ENCODE measurements at regions not wholly inside any gene's neighbourhood (a gene's known extent, or its start where the extent isn't known, plus 50 kb on each side); places are given as distances from the start of the nearest gene placed in this dataset.
A peak's percentile ranks its signal among the peaks of the same experiment; 100 is the strongest.

DNA sequence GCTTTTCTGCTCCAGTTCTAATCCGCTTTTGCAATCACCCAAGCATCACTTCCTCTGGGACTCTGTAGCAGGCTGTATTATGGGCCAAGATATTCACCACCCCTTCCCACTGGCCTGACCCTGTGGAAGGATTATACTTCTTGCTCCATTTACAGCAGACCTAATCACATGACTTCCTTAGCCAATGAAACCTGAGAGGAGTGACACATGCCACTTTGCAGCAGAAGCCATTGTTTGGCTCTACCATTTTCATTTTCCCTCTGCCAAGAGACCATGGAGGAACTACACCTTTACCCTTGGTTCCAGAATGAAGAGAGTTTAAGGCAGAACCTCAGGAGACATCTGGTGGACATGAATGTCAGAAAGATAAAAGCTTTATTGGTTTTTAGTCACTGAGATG lies 134.9 kb upstream of the HSD17B12 start:
- no peak for DNase-seq

DNA sequence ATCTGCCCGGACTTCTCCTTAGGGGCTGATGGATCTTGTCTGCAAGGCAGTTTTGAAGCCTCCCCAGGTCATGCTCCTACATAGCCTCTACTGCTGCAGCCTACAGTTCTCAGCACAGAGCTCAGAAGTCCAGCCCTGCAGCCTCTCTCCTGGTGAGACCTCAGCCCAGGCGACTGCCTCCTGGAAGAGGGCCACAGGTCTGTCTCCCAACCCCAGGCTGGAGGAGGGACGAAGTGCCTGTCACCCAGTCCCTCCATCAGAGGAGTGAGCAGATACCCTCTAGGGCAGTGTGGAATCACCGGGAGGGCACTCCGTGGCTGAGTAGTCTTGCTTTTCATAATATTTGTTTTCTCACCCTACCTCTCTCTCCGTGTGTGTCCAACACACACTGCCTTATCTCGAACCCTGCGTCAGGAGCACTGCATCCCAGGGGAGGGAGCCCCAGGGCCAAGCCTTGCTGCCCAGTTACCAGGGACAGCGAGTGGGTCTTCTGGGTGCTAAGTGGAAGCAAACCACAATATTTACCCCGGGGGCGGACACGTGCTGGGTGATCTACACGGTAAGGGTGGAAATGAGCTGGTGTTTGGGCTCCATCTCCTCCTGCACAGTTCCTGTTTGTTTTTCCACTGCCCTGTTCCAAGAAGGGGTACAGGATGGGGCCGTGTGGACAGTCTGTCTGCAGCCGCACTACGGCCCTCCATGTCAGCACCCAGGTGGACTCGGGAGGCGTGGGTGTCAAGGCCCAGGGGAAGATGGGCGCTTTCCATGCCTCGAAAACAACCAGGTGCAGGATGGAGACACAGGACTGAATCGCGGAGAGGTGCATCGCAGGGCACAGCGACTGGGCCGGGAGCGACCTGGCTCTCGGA lies 133.7 kb upstream of the HSD17B12 start:
- no peak for DNase-seq

DNA sequence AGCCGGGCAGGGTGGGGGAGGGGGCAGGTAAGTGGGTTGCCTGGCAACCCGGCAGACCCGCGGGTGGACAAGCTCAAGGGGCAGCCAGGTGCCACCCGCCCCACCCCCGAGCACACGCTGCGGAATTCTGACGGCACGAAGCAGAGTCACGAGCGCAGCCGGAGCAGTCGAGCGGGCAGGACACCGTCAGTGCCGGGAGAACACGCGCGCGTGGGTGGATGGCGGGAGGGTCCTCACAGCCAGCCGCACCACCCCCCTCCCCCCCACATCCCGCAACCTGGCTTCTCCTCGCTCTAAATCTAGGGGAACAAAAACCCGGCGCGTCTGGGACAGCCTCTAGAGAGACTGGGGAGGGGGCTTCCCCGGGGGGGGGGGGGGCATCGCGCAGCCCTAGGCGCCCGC lies 133.1 kb upstream of the HSD17B12 start:
- DNase-seq = peak in 1 of 3 donors; percentile 19

DNA sequence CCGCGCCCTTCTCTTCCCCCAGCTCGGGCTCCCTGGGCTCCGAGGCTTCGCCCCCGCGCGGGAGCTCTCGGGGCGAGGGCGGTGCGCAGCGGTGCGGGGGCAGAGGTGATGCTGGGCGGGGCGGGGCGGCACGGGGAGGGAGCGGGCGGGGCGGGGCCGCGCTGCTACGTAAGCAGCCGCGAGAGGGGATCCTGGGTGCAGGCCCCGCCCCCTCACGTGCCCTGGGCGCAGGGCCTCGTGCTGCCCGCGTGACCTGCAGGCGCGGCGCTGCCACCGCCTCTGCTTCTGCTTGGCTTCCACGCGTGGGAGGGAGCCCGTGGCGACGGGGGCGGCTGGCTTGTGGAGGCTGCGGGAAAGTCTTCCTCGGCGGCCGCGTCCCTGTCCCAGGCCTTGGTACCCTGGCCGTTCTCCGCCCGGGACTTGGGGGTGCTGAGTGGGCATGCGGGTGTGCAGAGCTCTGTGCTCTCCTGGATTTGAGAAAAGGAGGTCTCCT lies 132.6 kb upstream of the HSD17B12 start:
- peak; percentile 33 to 60 (median 38) for DNase-seq

DNA sequence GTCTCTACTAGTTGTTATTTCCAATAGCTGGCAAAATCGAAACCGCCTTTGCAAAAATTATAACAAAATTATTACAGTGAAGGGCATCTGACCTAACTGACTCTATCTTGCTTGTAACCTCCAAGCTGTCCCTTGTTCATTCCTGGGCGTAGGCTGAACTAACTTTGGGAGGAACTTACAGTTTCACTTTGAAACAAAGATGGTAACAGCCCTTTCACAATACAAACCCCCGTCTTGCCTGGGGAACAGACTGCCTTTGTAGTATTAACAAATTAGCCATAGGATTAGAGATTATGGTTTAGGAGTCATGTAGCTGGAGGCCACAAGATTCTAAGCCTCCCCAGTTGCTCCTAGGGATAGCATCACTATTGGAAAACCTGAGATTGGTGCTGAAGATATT lies 131.6 kb upstream of the HSD17B12 start:
- DNase-seq = peak in 1 of 3 donors; percentile 8

DNA sequence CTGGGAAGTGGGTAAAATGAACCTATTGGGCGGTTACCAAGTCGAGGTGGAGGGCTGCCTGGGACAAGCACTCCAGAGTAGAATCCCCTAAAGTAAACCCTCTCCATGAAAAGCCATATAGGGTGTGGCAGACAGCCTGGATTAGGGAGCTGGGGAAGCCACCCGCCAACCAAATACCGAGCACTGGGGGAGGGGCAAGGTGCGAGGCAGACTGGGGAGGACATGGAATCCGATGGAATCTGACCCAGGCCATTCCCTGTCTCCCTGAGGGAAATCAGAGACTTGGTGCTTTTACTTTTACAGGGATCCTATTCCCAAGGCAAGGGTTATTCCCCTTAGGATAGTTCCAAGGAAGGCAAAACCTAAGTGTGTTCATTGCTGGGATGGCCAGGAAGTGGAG lies 130.9 kb upstream of the HSD17B12 start:
- no peak for DNase-seq

GRCh38 chr11:43550714-43551113 lies 129.8 kb upstream of the HSD17B12 start:
- DNase-seq = no peak

DNA sequence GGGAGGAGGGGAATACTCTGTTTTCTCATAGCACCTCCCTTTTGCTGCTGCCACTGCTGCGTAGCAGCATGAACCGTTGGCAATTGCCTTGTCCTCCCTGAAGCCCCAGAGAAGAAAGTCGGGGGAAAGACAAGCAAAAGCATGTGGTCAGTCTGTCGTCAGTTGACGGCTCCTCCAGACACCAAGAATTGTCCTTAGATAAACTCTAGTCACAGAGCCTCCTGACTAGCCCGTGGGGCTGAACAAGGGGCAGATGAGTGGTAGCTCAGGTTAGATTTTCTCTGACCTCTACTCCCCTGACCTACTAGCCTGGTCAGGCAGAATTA lies 126.4 kb upstream of the HSD17B12 start:
- no peak for DNase-seq

- DNase-seq = no peak
Observed at GRCh38 chr11:43555186-43555585, 125.4 kb upstream of the HSD17B12 start.

DNA sequence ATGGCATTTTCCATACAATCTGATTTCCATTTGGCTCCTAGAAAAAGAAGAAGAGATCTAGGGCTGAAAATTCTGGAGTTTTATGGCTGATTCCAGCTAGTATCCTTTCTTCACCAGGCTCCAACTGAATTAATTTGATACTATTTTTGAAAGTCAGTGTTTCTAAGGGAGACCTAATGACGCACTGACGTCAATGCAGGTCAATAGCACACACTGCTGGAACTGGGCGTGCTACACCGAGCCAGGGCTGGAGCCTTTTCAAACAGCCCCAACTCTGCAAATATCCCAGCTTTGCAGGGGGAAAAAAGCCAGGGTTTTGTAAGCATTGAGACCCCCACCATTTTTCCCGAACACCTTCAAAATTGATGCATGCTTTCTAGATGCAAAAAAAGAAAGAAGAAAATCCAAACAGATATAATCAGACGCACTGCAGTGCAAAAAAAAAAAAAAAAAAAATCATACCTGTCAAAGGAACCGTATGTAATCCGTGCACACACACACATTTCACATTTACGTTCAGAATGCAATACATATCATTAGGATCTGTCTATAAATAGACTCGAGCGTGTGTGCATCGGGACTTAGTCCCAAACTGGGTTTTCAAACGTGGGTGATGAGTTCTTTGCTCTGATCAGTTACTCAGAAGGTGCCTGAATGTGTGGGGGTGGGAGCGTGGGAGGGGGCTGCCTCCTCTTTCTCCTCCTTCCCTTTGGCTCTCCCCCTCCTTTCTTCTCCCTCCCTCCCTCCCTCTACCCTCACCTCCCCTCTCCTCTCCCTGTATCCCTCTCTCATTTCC lies 124.5 kb upstream of the HSD17B12 start:
- DNase-seq = no peak

DNA sequence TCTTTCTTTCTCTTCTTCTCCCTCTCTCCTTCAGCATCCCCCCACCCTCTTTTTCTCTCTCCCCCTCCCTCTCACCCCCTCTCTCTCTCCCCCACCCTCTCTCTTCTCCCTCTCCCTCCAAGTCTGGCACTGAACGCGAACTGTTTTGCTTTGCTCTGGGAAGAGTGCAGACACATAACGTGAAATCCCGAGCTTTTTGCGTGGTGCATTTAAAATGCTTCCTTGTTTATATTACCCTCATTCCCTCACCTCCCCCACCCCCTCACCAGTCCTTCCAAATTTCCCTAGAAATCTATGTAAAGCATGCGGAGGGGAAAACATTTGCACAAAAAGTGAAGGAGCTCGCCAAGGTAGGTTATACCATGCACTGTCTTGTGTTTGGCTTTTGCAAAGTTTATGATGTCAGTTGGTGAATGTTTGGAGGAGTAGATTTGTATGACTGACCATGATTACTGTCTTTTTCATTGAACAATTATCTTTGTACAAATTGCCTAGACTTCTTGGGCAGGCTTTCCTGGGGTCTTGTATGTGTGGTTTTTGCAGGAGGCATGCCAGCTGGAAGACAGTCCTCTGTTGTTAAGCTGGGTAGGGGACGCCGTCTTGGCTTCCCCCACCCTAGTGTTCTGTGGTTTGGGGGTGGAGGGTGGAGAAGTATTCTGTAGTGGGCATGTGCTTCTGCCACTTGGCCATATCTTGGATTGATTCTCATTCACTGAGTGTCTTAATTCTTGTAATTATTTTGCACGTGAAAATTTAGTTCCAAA lies 123.7 kb upstream of the HSD17B12 start:
- DNase-seq = no peak

DNA sequence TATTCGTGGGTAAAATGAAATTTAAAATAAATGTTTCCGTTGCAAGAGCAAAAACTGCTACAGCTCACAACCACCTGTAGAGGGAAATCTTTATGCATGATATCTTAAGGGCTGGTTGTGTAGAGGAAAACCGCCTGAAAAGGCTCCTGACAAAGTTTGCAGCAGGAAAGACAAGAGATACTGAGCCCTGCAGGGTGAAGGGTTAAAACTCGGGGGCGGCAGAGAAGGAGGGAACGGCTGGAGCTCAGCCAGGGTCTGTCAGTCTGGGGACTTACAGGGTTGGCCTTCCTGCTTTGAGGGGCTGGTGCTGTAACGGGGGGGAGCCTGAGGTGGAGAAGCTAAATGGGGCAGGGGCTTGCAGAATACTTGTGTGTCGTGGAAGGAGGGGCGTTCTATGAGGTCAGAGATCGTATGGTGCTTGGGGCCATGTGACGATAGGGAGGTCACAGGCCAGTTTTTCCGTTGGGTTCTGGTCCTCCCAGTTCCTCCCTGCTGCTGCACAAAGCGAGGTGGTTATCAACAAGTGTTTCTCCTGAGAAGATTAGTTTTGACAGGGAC lies 122.9 kb upstream of the HSD17B12 start:
- no peak for DNase-seq

DNA sequence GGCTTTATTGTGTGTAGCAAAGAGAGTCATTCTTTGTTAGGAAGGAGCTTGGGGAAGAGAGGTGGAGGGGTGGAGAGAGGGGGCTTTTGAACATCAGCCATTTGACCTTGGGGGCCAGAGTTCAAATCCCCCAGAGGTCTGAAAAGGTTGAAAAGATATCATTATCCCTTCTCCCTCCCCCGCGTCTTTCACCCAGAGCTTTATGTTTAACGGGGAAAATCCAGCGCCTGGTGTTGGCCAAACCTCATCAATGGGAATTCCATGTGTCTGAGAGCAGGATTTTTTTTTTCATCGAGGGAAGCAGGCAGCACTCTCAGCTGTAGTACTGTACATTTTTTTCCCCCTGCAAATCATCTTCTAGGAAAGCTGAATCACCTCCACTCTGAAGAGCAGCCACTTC lies 122.4 kb upstream of the HSD17B12 start:
- peak in 2 of 3 donors; percentile 53 to 67 for DNase-seq

GRCh38 chr11:43558556-43559127 lies 121.9 kb upstream of the HSD17B12 start:
- peak in 1 of 3 donors; percentile 28 for DNase-seq

- DNase-seq = no peak
Observed at GRCh38 chr11:43561832-43562231, 118.7 kb upstream of the HSD17B12 start.

DNA sequence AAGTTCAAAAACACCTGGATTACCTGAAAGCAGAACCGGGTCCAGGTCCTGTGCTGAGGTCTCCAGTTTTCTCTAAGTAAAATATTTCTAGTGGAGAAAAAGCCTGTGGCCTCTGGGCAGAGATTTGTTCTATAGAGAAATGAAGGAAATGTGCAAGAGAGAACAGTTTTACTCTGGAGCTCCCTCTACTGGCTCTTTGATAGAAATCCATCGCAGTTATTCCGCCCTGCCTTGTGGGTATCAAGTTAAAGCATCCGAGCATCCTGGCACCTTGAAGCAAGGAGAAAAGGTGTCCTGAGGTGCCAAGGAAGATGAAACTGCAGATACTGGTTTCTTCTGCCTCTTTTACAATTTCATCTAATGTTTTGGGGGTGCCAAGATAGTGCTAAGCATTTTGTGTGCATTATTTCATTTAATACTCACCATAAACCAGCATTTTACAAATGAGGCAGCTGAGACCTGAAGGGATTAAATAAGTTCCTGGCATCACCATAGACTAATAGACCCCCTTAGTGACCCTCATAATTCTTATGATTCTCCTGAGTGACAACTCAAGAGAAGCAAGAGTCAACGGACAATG lies 113.1 kb upstream of the HSD17B12 start:
- peak; percentile 64 to 72 (median 66) for DNase-seq

GRCh38 chr11:43573233-43573632 lies 107.3 kb upstream of the HSD17B12 start:
- peak in 1 of 3 donors; percentile 39 for DNase-seq

GRCh38 chr11:43573873-43574272 lies 106.7 kb upstream of the HSD17B12 start:
- DNase-seq = no peak

DNA sequence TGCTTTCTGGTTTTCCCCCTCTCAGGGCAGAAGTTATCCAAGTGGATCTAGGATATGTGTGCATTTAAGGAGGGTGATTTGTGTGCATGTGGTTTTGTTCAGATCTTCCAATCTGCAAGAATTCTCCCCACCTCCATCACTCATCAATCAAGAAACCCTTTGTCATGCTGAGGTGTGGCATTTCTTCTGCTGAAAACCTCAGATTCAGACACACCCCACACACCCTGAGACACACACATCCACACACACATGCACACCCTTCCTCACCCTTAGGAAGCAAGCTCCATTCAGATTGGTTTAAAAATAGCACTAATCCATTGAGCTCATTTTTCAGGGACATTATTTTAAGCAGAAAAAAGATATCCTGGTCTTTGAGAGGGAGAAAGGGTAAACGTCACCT lies 106.1 kb upstream of the HSD17B12 start:
- no peak for DNase-seq

DNA sequence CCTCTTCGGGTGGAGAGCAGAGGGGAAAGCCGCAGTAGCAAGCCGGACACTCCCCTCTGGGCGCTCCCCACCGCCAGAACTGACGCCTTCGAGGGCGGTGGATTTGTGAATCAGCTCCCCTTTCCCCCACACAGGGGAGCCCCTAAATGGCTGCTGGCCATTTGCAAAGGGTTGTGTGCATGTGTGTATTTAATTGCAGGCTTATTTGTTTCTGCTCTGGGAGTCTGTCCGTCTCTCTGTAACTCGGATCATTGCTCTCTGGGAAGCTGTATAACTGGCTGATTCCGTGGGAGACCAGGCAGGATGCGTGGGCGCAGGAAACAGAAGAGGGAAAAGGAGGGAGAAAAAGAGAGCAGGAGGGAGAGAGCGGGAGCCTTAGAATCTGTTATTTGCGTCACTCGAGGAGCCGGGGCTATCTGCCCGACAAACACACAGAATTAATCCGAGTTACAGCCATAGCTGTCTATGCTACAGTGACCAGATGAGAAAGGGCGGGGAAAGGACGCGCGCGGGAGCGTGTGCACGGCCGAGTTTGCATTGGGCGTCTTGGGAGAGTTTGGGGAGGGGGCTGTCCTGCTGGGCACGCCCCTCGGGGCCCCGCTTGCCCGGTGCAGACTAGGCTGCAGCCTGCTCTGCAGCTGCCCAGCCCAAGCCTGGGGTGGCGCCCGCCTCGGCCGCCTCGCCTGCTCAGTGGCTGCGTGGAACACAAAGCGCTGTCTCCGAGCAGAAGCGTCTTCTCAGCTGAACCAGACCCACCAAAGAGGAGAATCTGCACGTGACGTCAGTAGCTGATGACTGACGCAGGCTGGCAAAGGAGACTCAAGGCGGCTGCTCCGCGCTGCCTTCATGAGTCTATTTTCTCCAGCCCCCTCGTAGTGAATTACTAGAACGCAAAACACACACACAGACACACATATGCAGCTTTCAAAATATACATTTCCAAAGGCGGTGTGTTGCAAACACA lies 105.3 kb upstream of the HSD17B12 start:
- peak; percentile 29 to 55 (median 47) for DNase-seq

GRCh38 chr11:43575913-43576310 lies 104.6 kb upstream of the HSD17B12 start:
- DNase-seq = no peak

Measured in suppressor macrophage treated with lipopolysaccharide for 1 hour (primary cell).